ENCODE measurements at regions not wholly inside any gene's neighbourhood (a gene's known extent, or its start where the extent isn't known, plus 50 kb on each side); places are given as distances from the start of the nearest gene placed in this dataset.

DNA sequence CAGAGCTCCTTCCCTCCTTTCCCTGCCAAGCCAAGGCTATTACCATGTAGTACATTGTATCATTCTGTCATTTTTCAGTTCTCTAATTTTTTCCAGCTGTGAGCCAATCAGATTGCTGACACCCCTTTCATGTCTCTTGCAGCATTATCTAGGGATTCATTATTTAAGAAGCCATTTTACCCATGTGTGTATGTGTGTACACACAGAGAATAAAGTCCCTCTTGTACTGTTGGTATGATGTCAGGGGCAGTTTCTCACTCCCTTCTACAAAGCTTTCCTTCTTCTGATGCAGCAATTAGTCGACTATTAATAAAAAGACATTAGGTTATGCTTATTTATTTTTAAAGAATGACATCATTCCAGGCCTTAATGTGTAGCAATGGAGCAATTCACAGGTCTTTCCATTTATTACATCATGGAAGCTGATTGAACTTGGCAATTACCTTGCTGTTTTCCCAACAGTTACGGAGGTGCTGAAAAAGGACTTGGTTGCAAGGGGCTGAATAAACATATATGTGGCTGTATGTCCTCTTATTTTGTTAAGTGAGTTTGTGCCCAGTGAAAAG, 159.4 kb upstream of the HS3ST3A1 start (continued):
- TF ChIP-seq CTBP2 (IDR thresholded peaks at IDR 0.05; ENCODE audit: borderline replicate concordance, insufficient read depth, insufficient read length, low read length) (no peak), TEAD4 (IDR thresholded peaks at IDR 0.05; ENCODE audit: low read depth, low read length) (no peak), ZNF274 (IDR thresholded peaks at IDR 0.05; ENCODE audit: borderline replicate concordance, extremely low read depth, low read length) (no peak), CHD1 (IDR thresholded peaks at IDR 0.05; ENCODE audit: low read depth, low read length) (no peak)

Measured in H1 (cell line).